Gastroesophageal sphincter (tissue), 3 donors: ENCODE measurements at regions not wholly inside any gene's neighbourhood (a gene's known extent, or its start where the extent isn't known, plus 50 kb on each side); places are given as distances from the start of the nearest gene placed in this dataset.

Experiments
- CTCF ChIP-seq, 4 experiments: fragments of 200-600 bp in 2 of 4; fragments of 450-650 bp in 2 of 4; sonication (generic) in 1 of 4; IDR thresholded peaks; one replicate each; pipeline ENCODE4 v1.5.1; 2017 to 2019; ENCODE audit warnings: antibody characterized with exemption in 4 of 4, mild to moderate bottlenecking in 2 of 4, moderate library complexity in 2 of 4
- POLR2A ChIP-seq, 2 donors: fragments of 450-650 bp; IDR thresholded peaks; one replicate each; pipeline ENCODE4 v1.6.1; 2017; ENCODE audit warnings: antibody characterized with exemption in 2 of 2, mild to moderate bottlenecking in 2 of 2, moderate library complexity in 1 of 2

GRCh38 chr2:8329660-8330622 is 351.9 kb upstream of the ID2 start:
- TF ChIP-seq CTCF (IDR thresholded peaks at IDR 0.05) (peak in 1 of 4 experiments; percentile 17), POLR2A (IDR thresholded peaks at IDR 0.05) (no peak)
